Endothelial cell (in vitro differentiated cells): ENCODE measurements at regions not wholly inside any gene's neighbourhood (a gene's known extent, or its start where the extent isn't known, plus 50 kb on each side); places are given as distances from the start of the nearest gene placed in this dataset.

ENCODE experiments used
- DNase-seq: peaks from one replicate; pipeline ENCODE4 v3.0.0; 2021; ENCODE audit warnings: low spot score
- H3K27ac Mint-ChIP-seq: one replicate; pipeline ENCODE4 v1.8.0; 2021; ENCODE audit warnings: mixed read lengths, inconsistent platforms; ENCODE audit not compliant: unreplicated experiment
- H3K27me3 Mint-ChIP-seq: one replicate; pipeline ENCODE4 v1.8.0; 2021; ENCODE audit warnings: mild to moderate bottlenecking, moderate library complexity, mixed read lengths, inconsistent platforms; ENCODE audit not compliant: unreplicated experiment
- H3K36me3 Mint-ChIP-seq: one replicate; pipeline ENCODE4 v1.8.0; 2021; ENCODE audit warnings: mild to moderate bottlenecking, low read depth, mixed read lengths, inconsistent platforms; ENCODE audit not compliant: unreplicated experiment
- H3K4me1 Mint-ChIP-seq: one replicate; pipeline ENCODE4 v1.8.0; 2021; ENCODE audit warnings: mild to moderate bottlenecking, mixed read lengths, inconsistent platforms; ENCODE audit not compliant: unreplicated experiment
- H3K4me3 Mint-ChIP-seq: one replicate; pipeline ENCODE4 v1.8.0; 2021; ENCODE audit warnings: mild to moderate bottlenecking, mixed read lengths, inconsistent platforms; ENCODE audit not compliant: unreplicated experiment
- H3K9me3 Mint-ChIP-seq: one replicate; pipeline ENCODE4 v1.8.0; 2021; ENCODE audit warnings: mixed read lengths, inconsistent platforms; ENCODE audit not compliant: unreplicated experiment
- TF ChIP-seq, protein P1 (sequence below): fragments of 200-600 bp; sonication (generic); IDR thresholded peaks from one replicate; pipeline ENCODE4 v1.5.0; 2021; ENCODE audit warnings: antibody characterized with exemption; ENCODE audit not compliant: unreplicated experiment

DNA sequence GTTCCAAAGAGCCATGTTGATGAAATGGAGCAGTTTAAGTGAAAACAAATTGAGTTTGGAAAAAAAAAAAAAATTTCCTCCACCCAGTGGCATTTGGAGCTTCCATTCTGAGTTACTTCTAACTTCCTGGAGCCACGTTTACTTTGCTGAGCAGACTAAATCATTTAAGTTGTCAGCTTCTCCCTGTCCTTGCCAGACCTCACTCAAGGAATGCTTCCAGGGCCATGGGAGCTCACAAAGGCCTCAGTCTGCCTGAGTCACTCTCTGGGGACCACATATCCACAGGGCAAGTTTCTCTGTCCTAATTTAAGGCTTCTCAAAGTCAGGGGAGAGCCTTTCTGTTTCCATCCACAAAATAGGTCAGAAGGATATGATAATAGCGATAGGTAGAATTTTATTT lies 210.3 kb upstream of the TNC start:
- no peaks in the 10 kb centered on the region for H3K4me1 Mint-ChIP-seq
- no peaks in the 10 kb centered on the region for H3K36me3 Mint-ChIP-seq
- H3K4me3 Mint-ChIP-seq, result no peak overlapping the region
- H3K9me3 Mint-ChIP-seq, result no peaks in the 10 kb centered on the region
- TF ChIP-seq, protein P1, sequence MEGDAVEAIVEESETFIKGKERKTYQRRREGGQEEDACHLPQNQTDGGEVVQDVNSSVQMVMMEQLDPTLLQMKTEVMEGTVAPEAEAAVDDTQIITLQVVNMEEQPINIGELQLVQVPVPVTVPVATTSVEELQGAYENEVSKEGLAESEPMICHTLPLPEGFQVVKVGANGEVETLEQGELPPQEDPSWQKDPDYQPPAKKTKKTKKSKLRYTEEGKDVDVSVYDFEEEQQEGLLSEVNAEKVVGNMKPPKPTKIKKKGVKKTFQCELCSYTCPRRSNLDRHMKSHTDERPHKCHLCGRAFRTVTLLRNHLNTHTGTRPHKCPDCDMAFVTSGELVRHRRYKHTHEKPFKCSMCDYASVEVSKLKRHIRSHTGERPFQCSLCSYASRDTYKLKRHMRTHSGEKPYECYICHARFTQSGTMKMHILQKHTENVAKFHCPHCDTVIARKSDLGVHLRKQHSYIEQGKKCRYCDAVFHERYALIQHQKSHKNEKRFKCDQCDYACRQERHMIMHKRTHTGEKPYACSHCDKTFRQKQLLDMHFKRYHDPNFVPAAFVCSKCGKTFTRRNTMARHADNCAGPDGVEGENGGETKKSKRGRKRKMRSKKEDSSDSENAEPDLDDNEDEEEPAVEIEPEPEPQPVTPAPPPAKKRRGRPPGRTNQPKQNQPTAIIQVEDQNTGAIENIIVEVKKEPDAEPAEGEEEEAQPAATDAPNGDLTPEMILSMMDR, result no peak
- H3K27ac Mint-ChIP-seq, result no peak overlapping the region
- peaks cover 2% of the 10 kb centered on the region for H3K27me3 Mint-ChIP-seq
- DNase-seq, result no peak

DNA sequence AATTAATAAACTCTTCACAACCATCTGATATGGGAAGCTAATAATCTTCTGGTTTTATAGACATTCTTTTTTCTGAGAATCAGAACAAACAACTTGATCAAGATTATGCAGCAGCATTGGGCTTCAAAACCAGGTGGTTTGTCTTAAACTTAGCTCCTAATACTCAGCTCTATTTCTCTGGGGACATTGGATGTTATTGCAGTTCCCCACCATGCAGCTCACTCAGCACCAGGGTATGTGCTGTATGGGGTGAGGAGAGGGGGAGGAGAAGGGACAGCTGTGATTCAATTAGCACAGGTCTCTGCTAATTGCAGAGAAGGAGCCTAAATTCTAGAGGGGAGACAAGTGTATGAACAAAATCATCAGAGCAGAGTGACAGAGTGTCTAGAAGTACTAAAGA lies 210.7 kb upstream of the TNC start:
- no peak overlapping the region for H3K4me3 Mint-ChIP-seq
- no peak overlapping the region for H3K27ac Mint-ChIP-seq
- TF ChIP-seq, protein P1, result no peak
- peaks cover 2% of the 10 kb centered on the region for H3K27me3 Mint-ChIP-seq
- no peak for DNase-seq
- no peaks in the 10 kb centered on the region for H3K9me3 Mint-ChIP-seq
- no peaks in the 10 kb centered on the region for H3K4me1 Mint-ChIP-seq
- H3K36me3 Mint-ChIP-seq, result no peaks in the 10 kb centered on the region

DNA sequence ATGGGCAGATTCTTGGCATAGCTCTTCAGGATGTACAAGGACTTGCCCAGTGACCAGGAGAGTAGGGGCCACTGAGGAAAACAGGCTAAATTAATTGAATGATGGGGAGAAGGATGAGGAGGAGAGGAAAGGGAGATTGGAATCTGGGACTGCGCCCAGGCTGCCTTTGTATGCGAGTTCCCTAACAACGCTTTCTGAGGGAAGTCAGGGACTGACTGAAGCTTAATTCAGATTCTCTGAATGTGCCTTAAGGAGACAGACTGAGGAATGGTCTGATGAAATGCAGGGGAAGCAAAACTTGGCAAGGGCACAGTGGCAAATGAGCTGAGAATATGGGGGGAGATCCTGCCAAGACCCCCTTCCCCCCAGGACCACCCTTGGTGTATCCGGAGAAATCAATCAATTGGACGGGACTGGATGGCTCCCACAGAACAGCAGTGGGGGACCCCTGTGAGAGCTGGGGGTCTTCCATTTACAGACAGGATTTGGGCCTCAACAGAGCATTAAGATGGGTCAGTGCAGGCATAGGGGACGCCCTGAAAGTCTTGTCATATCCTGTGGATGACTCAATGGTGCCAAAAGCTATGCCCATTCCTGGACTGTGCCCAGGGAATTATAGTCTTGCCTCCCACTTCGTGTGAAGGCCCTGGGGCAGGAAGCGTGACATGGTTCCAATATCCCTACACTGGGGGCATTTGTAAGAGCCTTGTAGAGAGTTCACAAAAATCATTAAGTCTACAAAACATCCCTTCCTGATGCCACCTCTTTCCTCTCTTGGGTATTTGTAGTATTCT lies 215.5 kb upstream of the TNC start:
- peaks cover 2% of the 10 kb centered on the region for H3K27me3 Mint-ChIP-seq
- H3K4me3 Mint-ChIP-seq, result no peak overlapping the region
- no peak for DNase-seq
- H3K36me3 Mint-ChIP-seq, result no peaks in the 10 kb centered on the region
- no peak overlapping the region for H3K27ac Mint-ChIP-seq
- no peaks in the 10 kb centered on the region for H3K4me1 Mint-ChIP-seq
- no peaks in the 10 kb centered on the region for H3K9me3 Mint-ChIP-seq
- TF ChIP-seq, protein P1, result no peak

DNA sequence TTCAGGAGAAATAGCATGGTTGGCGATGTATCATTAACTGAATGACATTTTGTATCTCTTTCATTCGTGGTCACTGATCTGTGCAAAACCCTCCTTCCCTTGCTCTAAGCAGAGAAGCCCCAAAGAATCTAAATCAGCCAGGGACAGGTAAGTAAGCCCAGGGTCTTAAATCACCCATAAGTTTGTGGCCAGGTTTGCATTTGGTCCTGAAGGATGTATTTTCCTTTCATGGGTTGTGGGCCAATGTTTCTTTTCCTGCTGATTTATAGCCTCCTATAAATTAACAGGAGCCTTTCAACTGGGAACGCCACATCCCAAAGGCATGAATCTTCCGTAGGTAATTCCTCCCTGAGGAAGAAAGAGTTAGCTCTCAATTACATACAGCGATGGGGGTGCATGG lies 217.5 kb upstream of the TNC start:
- no peak for DNase-seq
- peaks cover 4% of the 10 kb centered on the region for H3K4me1 Mint-ChIP-seq
- TF ChIP-seq, protein P1, result no peak
- H3K27me3 Mint-ChIP-seq, result peaks cover 2% of the 10 kb centered on the region
- no peak overlapping the region for H3K4me3 Mint-ChIP-seq
- no peaks in the 10 kb centered on the region for H3K36me3 Mint-ChIP-seq
- no peaks in the 10 kb centered on the region for H3K9me3 Mint-ChIP-seq
- no peak overlapping the region for H3K27ac Mint-ChIP-seq

DNA sequence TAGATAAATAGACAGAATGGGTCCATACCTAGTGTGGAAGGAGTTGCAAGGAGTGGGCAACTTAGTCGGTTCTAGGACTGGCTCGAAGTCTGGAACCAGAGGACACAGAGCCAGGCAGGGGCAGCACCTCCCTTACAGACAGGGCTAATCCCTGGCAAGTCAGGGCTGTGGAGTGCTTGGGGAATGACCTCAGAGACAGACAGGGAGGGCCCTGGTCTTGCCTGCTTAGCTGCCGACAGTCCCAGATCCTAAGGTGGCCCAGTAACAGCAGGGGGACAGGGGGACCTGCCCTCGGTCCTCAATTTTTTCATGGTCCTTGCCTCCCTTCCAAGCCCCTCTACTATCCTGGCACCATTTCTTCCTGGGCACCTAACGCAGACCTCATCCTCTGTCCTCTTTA lies 222.4 kb upstream of the TNC start:
- H3K36me3 Mint-ChIP-seq, result no peaks in the 10 kb centered on the region
- H3K27ac Mint-ChIP-seq, result no peak overlapping the region
- peaks cover 4% of the 10 kb centered on the region for H3K4me1 Mint-ChIP-seq
- TF ChIP-seq, protein P1, result no peak
- H3K27me3 Mint-ChIP-seq, result no peaks in the 10 kb centered on the region
- no peaks in the 10 kb centered on the region for H3K9me3 Mint-ChIP-seq
- no peak for DNase-seq
- H3K4me3 Mint-ChIP-seq, result no peak overlapping the region
